ENCODE measurements at regions not wholly inside any gene's neighbourhood (a gene's known extent, or its start where the extent isn't known, plus 50 kb on each side); places are given as distances from the start of the nearest gene placed in this dataset.
"Not testable (repeated sequence)": the region's sequence is repeated elsewhere in the genome, so short reads cannot be mapped to it uniquely, and the experiment has no call there.

GRCh38 chr10:44004913-44005787 is 356.5 kb upstream of the ZNF32 start:
- no peak for DNase-seq (ENCODE audit: low spot score)

- DNase-seq (ENCODE audit: low spot score): peak; percentile 81
Observed at GRCh38 chr10:43998021-43998809, 349.5 kb upstream of the ZNF32 start.

GRCh38 chr10:43997330-43997729 is 348.6 kb upstream of the ZNF32 start:
- DNase-seq (ENCODE audit: low spot score): no peak

- no peak for DNase-seq (ENCODE audit: low spot score)
Observed at GRCh38 chr10:43994539-43994938, 345.9 kb upstream of the ZNF32 start.

GRCh38 chr10:43992816-43993215 is 344.1 kb upstream of the ZNF32 start:
- not testable (repeated sequence) for DNase-seq (ENCODE audit: low spot score)

GRCh38 chr10:43986374-43986773 is 337.7 kb upstream of the ZNF32 start:
- DNase-seq (ENCODE audit: low spot score): no peak

- no peak for DNase-seq (ENCODE audit: low spot score)
Observed at GRCh38 chr10:43985941-43986340, 337.3 kb upstream of the ZNF32 start.

- DNase-seq (ENCODE audit: low spot score): no peak
Observed at GRCh38 chr10:43983856-43984271, 335.2 kb upstream of the ZNF32 start.

- DNase-seq (ENCODE audit: low spot score): no peak
Observed at GRCh38 chr10:43983405-43983804, 334.7 kb upstream of the ZNF32 start.

- DNase-seq (ENCODE audit: low spot score): no peak
Observed at GRCh38 chr10:43982250-43982649, 333.6 kb upstream of the ZNF32 start.

GRCh38 chr10:43981696-43982095 is 333.0 kb upstream of the ZNF32 start:
- DNase-seq (ENCODE audit: low spot score): no peak

- DNase-seq (ENCODE audit: low spot score): peak; percentile 38
Observed at GRCh38 chr10:43981232-43981631, 332.6 kb upstream of the ZNF32 start.

GRCh38 chr10:43980715-43981114 is 332.0 kb upstream of the ZNF32 start:
- no peak for DNase-seq (ENCODE audit: low spot score)

- no peak for DNase-seq (ENCODE audit: low spot score)
Observed at GRCh38 chr10:43980313-43980712, 331.6 kb upstream of the ZNF32 start.

GRCh38 chr10:43979551-43979950 is 330.9 kb upstream of the ZNF32 start:
- no peak for DNase-seq (ENCODE audit: low spot score)

GRCh38 chr10:43978936-43979335 is 330.3 kb upstream of the ZNF32 start:
- DNase-seq (ENCODE audit: low spot score): no peak

GRCh38 chr10:43978091-43978490 is 329.4 kb upstream of the ZNF32 start:
- no peak for DNase-seq (ENCODE audit: low spot score)

- DNase-seq (ENCODE audit: low spot score): no peak
Observed at GRCh38 chr10:43976292-43976691, 327.6 kb upstream of the ZNF32 start.

- DNase-seq (ENCODE audit: low spot score): no peak
Observed at GRCh38 chr10:43973801-43974200, 325.1 kb upstream of the ZNF32 start.

- no peak for DNase-seq (ENCODE audit: low spot score)
Observed at GRCh38 chr10:43972976-43973647, 324.4 kb upstream of the ZNF32 start.

- no peak for DNase-seq (ENCODE audit: low spot score)
Observed at GRCh38 chr10:43971981-43972380, 323.3 kb upstream of the ZNF32 start.

- DNase-seq (ENCODE audit: low spot score): no peak
Observed at GRCh38 chr10:43971306-43971705, 322.6 kb upstream of the ZNF32 start.

GRCh38 chr10:43970717-43971116 is 322.0 kb upstream of the ZNF32 start:
- DNase-seq (ENCODE audit: low spot score): no peak

All from AG08395 (cell line).